Osteocyte (in vitro differentiated cells): ENCODE measurements at regions not wholly inside any gene's neighbourhood (a gene's known extent, or its start where the extent isn't known, plus 50 kb on each side); places are given as distances from the start of the nearest gene placed in this dataset.

Experiments used
- DNase-seq: peaks from one replicate; pipeline ENCODE4 v3.0.0; 2021; ENCODE audit warnings: mixed read lengths; ENCODE audit not compliant: unreplicated experiment; ENCODE audit errors: extremely low spot score
- H3K27ac Mint-ChIP-seq: one replicate; pipeline ENCODE4 v1.8.0; 2021; ENCODE audit warnings: mild to moderate bottlenecking, mixed read lengths; ENCODE audit not compliant: unreplicated experiment
- H3K27me3 Mint-ChIP-seq: one replicate; pipeline ENCODE4 v1.8.0; 2021; ENCODE audit warnings: mixed read lengths; ENCODE audit not compliant: unreplicated experiment
- H3K36me3 Mint-ChIP-seq: one replicate; pipeline ENCODE4 v1.8.0; 2021; ENCODE audit warnings: mixed read lengths; ENCODE audit not compliant: unreplicated experiment
- H3K4me1 Mint-ChIP-seq: one replicate; pipeline ENCODE4 v1.8.0; 2021; ENCODE audit warnings: mixed read lengths; ENCODE audit not compliant: unreplicated experiment
- H3K4me3 Mint-ChIP-seq: one replicate; pipeline ENCODE4 v1.8.0; 2021; ENCODE audit warnings: mild to moderate bottlenecking, moderate library complexity, mixed read lengths; ENCODE audit not compliant: unreplicated experiment
- H3K9me3 Mint-ChIP-seq: one replicate; pipeline ENCODE4 v1.8.0; 2021; ENCODE audit warnings: mixed read lengths; ENCODE audit not compliant: unreplicated experiment
- TF ChIP-seq, protein P1 (sequence below): fragments of 200-600 bp; sonication (generic); IDR thresholded peaks from 2 replicates; pipeline ENCODE4 v1.5.0; 2021; ENCODE audit warnings: antibody characterized with exemption, mild to moderate bottlenecking, moderate library complexity

DNA sequence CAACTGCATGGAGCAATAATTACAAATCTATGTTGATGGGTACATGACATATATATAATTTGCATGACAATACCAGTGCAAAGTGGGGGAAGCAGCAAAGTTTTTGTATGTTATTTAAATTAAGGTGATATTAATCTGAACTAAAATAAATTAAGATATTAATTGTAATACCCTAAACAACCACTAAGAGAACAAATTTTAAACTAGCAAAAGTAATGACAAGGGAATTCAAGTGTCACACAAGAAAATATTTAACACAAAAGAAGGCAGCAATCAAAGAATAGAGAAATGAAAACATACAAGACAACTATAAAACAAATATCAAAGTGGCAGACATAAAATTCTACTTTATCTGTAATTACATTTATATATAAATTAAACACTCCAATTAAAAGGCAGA is 2003.4 kb downstream of the MAT2B start:
- Mint-ChIP-seq H3K4me3 (no peak overlapping the region), H3K27me3 (no peaks in the 10 kb centered on the region), H3K9me3 (peaks cover 19% of the 10 kb centered on the region), H3K36me3 (no peaks in the 10 kb centered on the region), H3K4me1 (no peaks in the 10 kb centered on the region), H3K27ac (no peak overlapping the region)
- DNase-seq = no peak
- TF ChIP-seq, protein P1, sequence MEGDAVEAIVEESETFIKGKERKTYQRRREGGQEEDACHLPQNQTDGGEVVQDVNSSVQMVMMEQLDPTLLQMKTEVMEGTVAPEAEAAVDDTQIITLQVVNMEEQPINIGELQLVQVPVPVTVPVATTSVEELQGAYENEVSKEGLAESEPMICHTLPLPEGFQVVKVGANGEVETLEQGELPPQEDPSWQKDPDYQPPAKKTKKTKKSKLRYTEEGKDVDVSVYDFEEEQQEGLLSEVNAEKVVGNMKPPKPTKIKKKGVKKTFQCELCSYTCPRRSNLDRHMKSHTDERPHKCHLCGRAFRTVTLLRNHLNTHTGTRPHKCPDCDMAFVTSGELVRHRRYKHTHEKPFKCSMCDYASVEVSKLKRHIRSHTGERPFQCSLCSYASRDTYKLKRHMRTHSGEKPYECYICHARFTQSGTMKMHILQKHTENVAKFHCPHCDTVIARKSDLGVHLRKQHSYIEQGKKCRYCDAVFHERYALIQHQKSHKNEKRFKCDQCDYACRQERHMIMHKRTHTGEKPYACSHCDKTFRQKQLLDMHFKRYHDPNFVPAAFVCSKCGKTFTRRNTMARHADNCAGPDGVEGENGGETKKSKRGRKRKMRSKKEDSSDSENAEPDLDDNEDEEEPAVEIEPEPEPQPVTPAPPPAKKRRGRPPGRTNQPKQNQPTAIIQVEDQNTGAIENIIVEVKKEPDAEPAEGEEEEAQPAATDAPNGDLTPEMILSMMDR = no peak

DNA sequence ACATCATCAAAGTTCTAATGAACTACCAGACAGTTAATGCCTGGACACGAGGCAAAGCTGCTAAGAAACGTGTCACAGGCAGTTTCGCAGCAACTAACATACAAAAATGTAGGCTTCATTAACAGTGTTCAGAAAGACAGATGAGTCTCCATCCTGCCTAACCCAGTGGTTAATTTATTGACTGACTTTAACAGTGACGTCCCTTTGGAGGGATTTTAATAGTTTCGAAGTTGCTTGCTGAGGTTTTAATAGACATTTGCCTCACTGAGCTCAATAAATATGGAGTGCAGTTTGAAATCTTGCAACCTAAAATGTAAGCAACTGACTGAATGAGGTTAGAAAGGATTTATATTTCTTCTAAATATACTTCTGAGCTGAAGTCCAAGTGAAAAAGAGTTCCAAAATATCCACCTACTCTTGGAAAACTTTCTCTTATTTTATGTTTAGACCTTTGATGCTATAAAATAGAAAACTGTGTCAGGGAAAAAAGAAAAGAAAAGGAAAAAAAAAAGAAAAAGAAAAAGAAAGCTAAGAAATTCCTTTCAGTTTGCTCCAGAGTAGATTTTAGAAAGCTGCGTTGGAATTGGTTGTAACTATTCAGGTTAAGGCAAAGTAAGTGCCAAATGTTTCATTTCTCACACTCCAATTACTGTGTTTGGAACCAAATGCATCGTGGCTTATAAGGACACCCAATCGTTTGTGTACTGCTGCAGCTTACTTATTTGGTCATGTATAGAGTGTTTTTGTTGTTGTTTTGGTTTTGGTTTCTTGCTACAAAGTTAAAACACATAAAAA is 2016.6 kb downstream of the MAT2B start:
- peaks cover 18% of the 10 kb centered on the region for H3K9me3 Mint-ChIP-seq
- no peak overlapping the region for H3K27ac Mint-ChIP-seq
- no peaks in the 10 kb centered on the region for H3K36me3 Mint-ChIP-seq

DNA sequence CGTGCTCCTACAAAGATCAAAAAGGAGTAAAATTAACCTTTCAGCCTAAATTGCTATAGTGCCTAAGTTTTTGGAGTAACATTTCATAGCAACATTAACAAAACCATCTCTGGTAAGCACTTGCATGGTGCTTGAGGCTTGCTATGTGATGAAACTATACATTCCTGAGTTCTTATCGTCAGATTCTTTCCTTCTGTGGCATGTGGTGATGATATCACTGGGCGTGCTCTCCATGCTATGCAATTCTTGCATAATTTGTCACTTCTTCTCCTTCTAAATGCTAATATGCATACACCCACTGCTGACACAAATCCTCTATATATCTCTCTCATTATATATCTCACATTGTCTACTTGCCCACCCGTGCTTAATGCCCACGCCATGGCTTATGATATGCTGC is 2019.9 kb downstream of the MAT2B start:
- no peak for DNase-seq
- Mint-ChIP-seq H3K27me3 (no peaks in the 10 kb centered on the region), H3K4me1 (no peaks in the 10 kb centered on the region), H3K36me3 (no peaks in the 10 kb centered on the region), H3K27ac (no peak overlapping the region), H3K4me3 (no peak overlapping the region), H3K9me3 (peaks cover 32% of the 10 kb centered on the region)
- TF ChIP-seq, protein P1 = no peak

More for the DNA sequence above, 2016.6 kb downstream of the MAT2B start:
- H3K4me3 Mint-ChIP-seq = no peak overlapping the region
- TF ChIP-seq, protein P1 = no peak
- H3K27me3 Mint-ChIP-seq = no peaks in the 10 kb centered on the region
- H3K4me1 Mint-ChIP-seq = no peaks in the 10 kb centered on the region
- DNase-seq = no peak

DNA sequence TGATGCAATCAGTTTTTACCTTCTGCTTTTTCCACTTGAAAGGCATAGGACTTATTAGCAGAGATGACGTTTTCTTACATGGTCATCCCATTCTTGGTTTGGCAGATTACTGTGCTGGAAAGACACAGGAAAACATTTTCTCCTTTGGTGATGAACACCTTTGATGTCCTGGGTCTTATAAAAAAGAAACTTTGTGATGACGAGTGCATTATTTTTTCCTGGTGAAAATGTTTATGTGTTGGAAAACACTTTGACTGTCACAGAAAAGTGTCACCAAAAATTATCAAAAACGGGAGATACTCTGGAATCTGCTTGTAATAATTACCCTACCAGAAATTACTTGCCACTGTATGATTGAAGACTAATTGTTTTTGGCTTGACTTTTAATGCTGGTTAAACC is 2020.9 kb downstream of the MAT2B start:
- Mint-ChIP-seq H3K36me3 (no peaks in the 10 kb centered on the region), H3K27ac (no peak overlapping the region), H3K27me3 (no peaks in the 10 kb centered on the region), H3K9me3 (peaks cover 32% of the 10 kb centered on the region), H3K4me1 (no peaks in the 10 kb centered on the region), H3K4me3 (no peak overlapping the region)
- no peak for DNase-seq
- TF ChIP-seq, protein P1 = no peak

DNA sequence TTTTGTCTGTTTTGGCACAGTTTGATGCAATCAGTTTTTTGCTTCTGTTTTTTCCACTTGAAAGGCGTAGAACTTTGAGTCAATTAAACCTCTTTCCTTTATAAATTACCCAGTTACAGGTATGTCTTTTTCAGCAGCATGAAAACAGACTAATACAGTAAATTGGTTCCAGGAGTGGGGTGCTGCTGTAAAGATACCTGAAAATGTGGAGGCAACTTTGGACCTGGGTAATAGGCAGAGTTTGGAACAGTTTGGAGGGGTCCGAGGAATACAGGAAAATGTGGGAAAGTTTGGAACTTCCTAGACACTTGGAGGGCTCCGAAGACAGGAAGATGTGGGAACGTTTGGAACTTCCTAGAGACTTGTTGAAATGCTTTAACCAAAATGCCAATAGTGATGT is 2022.2 kb downstream of the MAT2B start:
- TF ChIP-seq, protein P1 = no peak
- no peak overlapping the region for H3K27ac Mint-ChIP-seq
- no peaks in the 10 kb centered on the region for H3K4me1 Mint-ChIP-seq
- no peak for DNase-seq
- H3K9me3 Mint-ChIP-seq = peaks cover 32% of the 10 kb centered on the region
- H3K36me3 Mint-ChIP-seq = no peaks in the 10 kb centered on the region
- H3K27me3 Mint-ChIP-seq = no peaks in the 10 kb centered on the region
- H3K4me3 Mint-ChIP-seq = no peak overlapping the region
